IPS-15b (cell line): ENCODE measurements at regions not wholly inside any gene's neighbourhood (a gene's known extent, or its start where the extent isn't known, plus 50 kb on each side); places are given as distances from the start of the nearest gene placed in this dataset.
A peak's percentile ranks its signal among the peaks of the same experiment; 100 is the strongest.

ENCODE experiments used
- H3K27me3 ChIP-seq: one replicate; pipeline ENCODE4 v1.6.1; 2013; ENCODE audit warnings: low read length; ENCODE audit not compliant: control insufficient read depth, insufficient read depth
- H3K36me3 ChIP-seq: one replicate; pipeline ENCODE4 v1.6.1; 2013; ENCODE audit warnings: low read length; ENCODE audit not compliant: control insufficient read depth, insufficient read depth
- H3K4me1 ChIP-seq: one replicate; pipeline ENCODE4 v1.6.1; 2013; ENCODE audit warnings: mild to moderate bottlenecking, low read length; ENCODE audit not compliant: control insufficient read depth, insufficient read depth
- H3K4me3 ChIP-seq: one replicate; pipeline ENCODE4 v1.5.1; 2013; ENCODE audit warnings: low read depth, low read length
- H3K9ac ChIP-seq: one replicate; pipeline ENCODE4 v1.6.1; 2013; ENCODE audit warnings: low read depth, mild to moderate bottlenecking, low read length
- H3K9me3 ChIP-seq: one replicate; pipeline ENCODE4 v1.6.1; 2013; ENCODE audit warnings: mild to moderate bottlenecking, low read length; ENCODE audit not compliant: control insufficient read depth, insufficient read depth

- no peak overlapping the region for H3K9ac ChIP-seq
These were observed 74.5 kb upstream of the ABCC4 start for GRCh38 chr13:95375706-95376105.

DNA sequence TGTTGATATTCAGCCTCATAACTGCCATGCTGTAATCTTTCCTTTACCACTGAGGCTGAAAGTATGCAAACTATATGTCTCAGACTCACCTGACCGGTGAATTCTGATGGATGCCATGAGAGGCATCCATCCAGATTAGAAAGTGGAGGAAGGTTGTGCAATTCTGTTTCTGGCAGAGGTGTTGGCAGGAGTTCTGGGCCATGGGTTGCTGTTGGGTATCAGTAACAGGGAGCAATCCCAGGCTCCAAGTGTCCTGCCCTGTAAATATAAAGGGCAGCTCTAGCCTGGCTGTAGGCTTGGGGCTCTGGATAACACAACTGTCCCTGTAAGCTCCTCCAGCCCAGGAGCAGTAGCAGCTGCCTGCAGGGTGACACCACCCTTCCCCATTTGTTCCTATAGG is 77.4 kb upstream of the ABCC4 start:
- no peaks in the 10 kb centered on the region for H3K36me3 ChIP-seq
- H3K27me3 ChIP-seq, result no peaks in the 10 kb centered on the region
- H3K4me1 ChIP-seq, result no peaks in the 10 kb centered on the region

More at GRCh38 chr13:95375706-95376105, 74.5 kb upstream of the ABCC4 start:
- Histone ChIP-seq H3K27me3 (no peaks in the 10 kb centered on the region), H3K4me1 (no peaks in the 10 kb centered on the region), H3K9me3 (no peaks in the 10 kb centered on the region), H3K36me3 (no peaks in the 10 kb centered on the region), H3K4me3 (no peak overlapping the region)

GRCh38 chr13:95380468-95381211 is 79.4 kb upstream of the ABCC4 start:
- H3K9me3 ChIP-seq, result no peaks in the 10 kb centered on the region
- H3K27me3 ChIP-seq, result no peaks in the 10 kb centered on the region
- no peaks in the 10 kb centered on the region for H3K4me1 ChIP-seq
- peak overlapping the region; percentile 4 for H3K4me3 ChIP-seq
- H3K36me3 ChIP-seq, result no peaks in the 10 kb centered on the region
- no peak overlapping the region for H3K9ac ChIP-seq

More for the DNA sequence above, 77.4 kb upstream of the ABCC4 start:
- Histone ChIP-seq H3K9me3 (no peaks in the 10 kb centered on the region), H3K4me3 (no peak overlapping the region), H3K9ac (no peak overlapping the region)

DNA sequence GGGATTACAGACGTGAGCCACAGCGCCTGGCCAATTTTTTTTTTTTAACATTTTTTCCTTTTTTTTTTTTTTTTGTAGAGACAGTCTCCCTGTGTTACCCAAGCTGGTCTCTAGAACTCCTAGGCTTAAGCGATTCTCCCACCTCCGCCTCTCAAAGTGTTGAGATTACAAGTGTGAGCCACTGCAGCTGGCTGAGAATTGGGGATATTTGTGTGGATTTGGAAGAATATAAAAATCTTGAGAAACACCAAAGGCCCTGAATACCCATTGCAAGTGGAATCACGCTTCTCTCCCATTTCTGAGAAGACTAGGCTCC is 79.9 kb upstream of the ABCC4 start:
- H3K9me3 ChIP-seq, result no peaks in the 10 kb centered on the region
- H3K27me3 ChIP-seq, result no peaks in the 10 kb centered on the region
- no peaks in the 10 kb centered on the region for H3K36me3 ChIP-seq
- H3K9ac ChIP-seq, result no peak overlapping the region
- H3K4me1 ChIP-seq, result no peaks in the 10 kb centered on the region
- H3K4me3 ChIP-seq, result no peak overlapping the region

DNA sequence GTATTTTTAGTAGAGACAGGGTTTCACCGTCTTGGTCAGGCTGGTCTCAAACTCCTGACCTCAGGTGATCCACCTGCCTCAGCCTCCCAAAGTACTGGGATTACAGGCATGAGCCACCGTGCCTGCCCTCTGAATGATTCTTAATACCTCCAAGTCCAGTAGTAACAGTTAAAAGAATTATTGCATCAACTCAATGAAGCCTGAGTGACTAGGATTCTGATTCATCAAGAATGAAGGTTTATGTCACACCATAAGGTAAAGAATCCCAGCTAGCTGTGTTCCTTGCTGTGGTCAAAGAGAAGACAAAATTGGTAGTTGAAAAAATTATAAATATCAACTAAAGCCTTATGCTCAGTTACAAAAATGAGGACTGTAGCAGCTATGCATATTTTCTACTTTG is 81.2 kb upstream of the ABCC4 start:
- no peaks in the 10 kb centered on the region for H3K36me3 ChIP-seq
- H3K27me3 ChIP-seq, result no peaks in the 10 kb centered on the region
- no peaks in the 10 kb centered on the region for H3K9me3 ChIP-seq
- no peak overlapping the region for H3K9ac ChIP-seq
- no peaks in the 10 kb centered on the region for H3K4me1 ChIP-seq
- no peak overlapping the region for H3K4me3 ChIP-seq

DNA sequence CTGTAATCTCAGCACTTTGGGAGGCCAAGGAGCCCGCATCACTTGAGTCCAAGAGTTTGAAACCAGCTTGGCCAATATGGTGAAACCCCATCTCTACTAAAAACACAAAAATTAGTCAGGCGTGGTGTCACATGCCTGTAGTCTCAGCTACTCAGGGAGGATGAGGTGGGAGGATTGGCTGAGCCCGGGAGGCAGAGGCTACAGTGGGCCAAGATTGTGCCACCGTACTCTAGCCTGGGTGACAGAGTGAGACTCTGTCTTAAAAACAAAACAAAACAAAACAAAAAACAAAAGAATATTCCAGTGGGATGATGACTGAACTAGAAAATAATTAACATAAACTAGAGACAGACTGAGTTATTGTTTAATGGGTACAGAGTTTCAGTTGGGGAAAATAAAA is 81.7 kb upstream of the ABCC4 start:
- Histone ChIP-seq H3K4me1 (no peaks in the 10 kb centered on the region), H3K9me3 (no peaks in the 10 kb centered on the region), H3K27me3 (no peaks in the 10 kb centered on the region), H3K4me3 (no peak overlapping the region), H3K9ac (no peak overlapping the region), H3K36me3 (no peaks in the 10 kb centered on the region)

- H3K4me3 ChIP-seq, result no peak overlapping the region
- H3K36me3 ChIP-seq, result no peaks in the 10 kb centered on the region
- no peaks in the 10 kb centered on the region for H3K9me3 ChIP-seq
- no peak overlapping the region for H3K9ac ChIP-seq
- no peaks in the 10 kb centered on the region for H3K4me1 ChIP-seq
- no peaks in the 10 kb centered on the region for H3K27me3 ChIP-seq
These were observed 84.1 kb upstream of the ABCC4 start for GRCh38 chr13:95385373-95385772.

DNA sequence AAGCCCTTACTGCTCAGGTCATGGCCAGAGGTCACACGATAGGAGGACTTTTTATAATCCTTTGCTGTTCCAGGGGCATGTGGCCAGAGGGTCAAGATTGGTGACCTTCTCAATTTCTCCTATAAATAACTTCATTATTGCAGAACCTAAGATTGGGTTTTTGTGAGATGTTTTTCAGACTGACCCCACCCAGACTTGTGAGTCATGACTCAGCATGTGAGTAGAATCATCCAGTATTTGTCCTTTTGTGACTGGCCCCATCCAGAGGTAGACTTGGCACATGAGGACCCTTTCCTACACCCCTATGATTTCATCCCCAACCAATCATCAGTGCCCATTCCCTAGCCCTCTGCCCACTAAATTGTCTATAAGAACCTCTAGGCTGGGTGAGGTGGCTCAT is 84.5 kb upstream of the ABCC4 start:
- Histone ChIP-seq H3K27me3 (no peaks in the 10 kb centered on the region), H3K9me3 (no peaks in the 10 kb centered on the region), H3K36me3 (no peaks in the 10 kb centered on the region), H3K9ac (no peak overlapping the region), H3K4me1 (no peaks in the 10 kb centered on the region), H3K4me3 (no peak overlapping the region)

DNA sequence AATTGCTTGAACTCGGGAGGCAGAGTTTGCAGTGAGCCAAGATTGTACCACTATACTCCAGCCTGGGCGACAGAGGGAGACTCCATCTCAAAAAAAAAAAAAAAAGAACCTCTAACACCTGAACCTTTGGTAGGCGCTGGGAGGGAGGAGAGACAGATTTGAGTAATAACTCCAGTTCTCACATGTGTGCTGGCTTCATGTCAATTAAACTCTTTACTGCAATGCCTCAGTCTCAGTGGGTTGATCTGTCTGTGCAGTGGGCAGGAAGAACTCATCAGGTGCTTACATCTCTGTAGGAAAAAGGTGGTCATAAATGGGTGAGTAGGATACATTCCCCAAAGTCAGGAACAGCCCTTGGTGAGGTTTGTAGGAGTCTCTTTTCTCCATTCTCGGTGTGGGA is 85.1 kb upstream of the ABCC4 start:
- Histone ChIP-seq H3K9ac (no peak overlapping the region), H3K4me1 (no peaks in the 10 kb centered on the region), H3K27me3 (no peaks in the 10 kb centered on the region), H3K36me3 (no peaks in the 10 kb centered on the region), H3K4me3 (no peak overlapping the region), H3K9me3 (no peaks in the 10 kb centered on the region)

GRCh38 chr13:95387733-95388207 is 86.5 kb upstream of the ABCC4 start:
- Histone ChIP-seq H3K36me3 (no peaks in the 10 kb centered on the region), H3K9me3 (no peaks in the 10 kb centered on the region), H3K9ac (no peak overlapping the region), H3K4me3 (no peak overlapping the region), H3K27me3 (no peaks in the 10 kb centered on the region), H3K4me1 (no peaks in the 10 kb centered on the region)

DNA sequence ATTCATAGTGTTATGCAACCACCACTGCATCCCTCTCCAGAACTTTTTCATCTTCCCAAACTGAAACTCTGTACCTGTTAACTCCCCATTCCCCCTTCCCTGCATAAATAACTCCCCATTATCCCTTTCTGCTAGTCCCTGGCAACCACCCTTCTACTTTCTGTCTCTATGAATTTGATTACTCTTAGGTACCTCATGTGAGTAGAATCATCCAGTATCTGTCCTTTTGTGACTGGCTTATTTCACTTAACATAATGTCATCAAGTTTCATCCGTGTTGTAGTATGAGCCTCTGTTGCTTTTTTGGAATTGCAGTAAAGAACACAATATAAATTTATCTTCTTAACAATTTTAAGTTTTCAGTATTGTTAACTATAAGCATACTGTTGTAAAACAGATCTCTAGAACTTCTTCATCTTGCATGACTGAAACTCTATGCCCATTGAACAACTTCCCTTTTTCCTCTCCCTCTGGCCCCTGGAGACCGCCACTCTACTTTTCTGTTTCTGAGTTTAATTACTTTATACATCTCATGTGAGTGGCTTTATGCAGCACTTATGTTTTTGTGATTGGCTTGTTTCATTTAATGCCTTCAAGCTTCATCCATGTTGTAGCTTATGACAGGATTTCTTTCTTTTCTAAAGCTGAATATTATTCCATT is 87.3 kb upstream of the ABCC4 start:
- no peaks in the 10 kb centered on the region for H3K9me3 ChIP-seq
- H3K9ac ChIP-seq, result no peak overlapping the region
- H3K4me1 ChIP-seq, result no peaks in the 10 kb centered on the region
- H3K4me3 ChIP-seq, result no peak overlapping the region
- no peaks in the 10 kb centered on the region for H3K27me3 ChIP-seq
- no peaks in the 10 kb centered on the region for H3K36me3 ChIP-seq

DNA sequence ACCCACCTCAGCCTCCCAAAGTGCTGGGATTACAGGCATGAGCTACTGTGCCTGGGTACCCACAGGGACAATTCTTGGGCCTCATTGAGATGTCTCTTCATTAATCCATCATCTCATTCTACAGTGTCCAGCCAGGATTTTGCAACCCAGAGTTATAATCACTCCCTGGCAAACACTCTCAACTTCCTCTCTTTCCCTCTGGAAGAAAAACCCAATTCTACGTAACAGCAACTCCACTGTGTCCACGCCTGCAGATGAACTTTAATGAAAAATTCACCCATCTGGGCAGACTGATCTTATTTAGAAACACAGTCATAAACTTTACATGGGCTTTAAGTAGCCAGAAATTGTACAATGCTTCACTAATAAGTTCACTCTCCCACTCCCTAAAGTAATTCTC is 90.1 kb upstream of the ABCC4 start:
- no peak overlapping the region for H3K4me3 ChIP-seq
- H3K4me1 ChIP-seq, result no peaks in the 10 kb centered on the region
- no peaks in the 10 kb centered on the region for H3K36me3 ChIP-seq
- H3K9ac ChIP-seq, result no peak overlapping the region
- no peaks in the 10 kb centered on the region for H3K9me3 ChIP-seq
- H3K27me3 ChIP-seq, result no peaks in the 10 kb centered on the region
